HG02610 (cell line): ENCODE measurements at regions not wholly inside any gene's neighbourhood (a gene's known extent, or its start where the extent isn't known, plus 50 kb on each side); places are given as distances from the start of the nearest gene placed in this dataset.
A peak's percentile ranks its signal among the peaks of the same experiment; 100 is the strongest.

ENCODE experiments used
- ATAC-seq: cut with Tn5 transposase; IDR thresholded peaks from one replicate; pipeline ENCODE4 v1.9.1; 2021; ENCODE audit warnings: mild to moderate bottlenecking, moderate library complexity; ENCODE audit not compliant: unreplicated experiment

- no peak for ATAC-seq
Observed at GRCh38 chr1:98088381-98088780, 167.5 kb upstream of the DPYD start.

DNA sequence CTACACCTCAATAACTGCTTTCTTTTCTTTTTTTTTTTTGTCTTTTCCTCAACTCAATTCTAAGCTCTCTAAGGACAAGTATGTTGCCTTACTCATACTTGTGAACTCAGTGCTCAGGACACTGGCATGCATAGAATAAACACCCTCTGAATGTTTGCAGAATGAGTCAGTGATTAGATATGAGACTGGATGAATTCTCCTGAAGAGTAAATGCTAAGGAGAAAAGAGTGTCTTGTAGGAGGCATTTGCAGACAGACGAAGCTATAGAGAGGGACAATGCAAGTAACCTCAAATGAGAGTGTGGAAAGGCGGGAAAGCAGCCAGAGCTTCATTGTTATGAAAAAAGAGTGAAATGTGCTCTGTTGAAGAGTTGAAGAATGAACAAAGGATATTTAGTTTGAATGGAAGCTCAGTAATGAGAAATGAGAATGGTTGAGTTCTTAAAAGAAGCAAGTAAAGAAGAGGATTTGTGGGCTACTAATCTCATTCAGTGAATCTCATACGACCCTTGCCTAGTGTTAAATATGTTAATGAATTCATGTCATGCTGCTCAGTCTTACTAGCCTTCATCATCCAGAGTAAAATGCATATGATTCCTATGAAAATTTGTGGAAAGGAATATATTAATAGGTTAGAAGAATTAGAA is 166.1 kb upstream of the DPYD start:
- ATAC-seq = no peak

- no peak for ATAC-seq
Observed at GRCh38 chr1:98086156-98086555, 165.3 kb upstream of the DPYD start.

GRCh38 chr1:98084188-98084587 is 163.4 kb upstream of the DPYD start:
- ATAC-seq = no peak

DNA sequence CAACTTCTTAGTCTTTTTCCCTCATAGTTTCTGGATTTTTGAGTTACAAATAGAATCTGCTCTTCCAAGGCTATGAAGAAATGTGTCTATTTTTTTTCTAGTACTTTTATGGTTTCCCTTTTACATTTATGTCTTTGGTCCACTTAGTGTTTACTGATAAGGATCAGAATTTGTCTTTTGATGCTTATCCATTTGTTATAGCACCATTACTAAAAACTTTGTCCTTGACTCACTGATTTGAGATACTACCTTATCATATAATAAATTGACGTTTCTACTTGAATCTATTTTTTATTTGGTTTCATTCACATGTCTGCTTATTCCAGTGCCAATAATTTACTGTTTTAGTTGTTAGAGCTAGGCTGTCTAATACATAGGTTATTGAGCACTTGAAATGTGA is 161.1 kb upstream of the DPYD start:
- ATAC-seq = no peak

DNA sequence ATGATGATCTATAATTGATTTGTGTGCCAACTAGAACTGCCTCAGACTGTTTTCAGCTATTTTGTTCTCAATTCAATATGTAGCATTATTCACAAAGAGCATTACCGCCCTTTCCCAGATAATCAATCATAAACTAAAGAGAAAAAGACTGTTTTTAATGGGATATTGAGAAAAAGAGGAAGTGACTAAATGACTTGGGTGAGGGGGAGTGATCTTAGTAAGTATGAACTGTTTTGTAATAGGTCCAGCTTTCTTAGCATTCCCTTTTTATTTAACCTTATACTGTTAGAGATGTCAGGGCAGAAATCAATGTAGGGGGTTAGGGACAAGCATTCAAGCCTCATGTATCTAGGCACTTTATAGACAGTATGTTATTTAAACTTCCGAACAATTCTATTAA is 157.8 kb upstream of the DPYD start:
- no peak for ATAC-seq

DNA sequence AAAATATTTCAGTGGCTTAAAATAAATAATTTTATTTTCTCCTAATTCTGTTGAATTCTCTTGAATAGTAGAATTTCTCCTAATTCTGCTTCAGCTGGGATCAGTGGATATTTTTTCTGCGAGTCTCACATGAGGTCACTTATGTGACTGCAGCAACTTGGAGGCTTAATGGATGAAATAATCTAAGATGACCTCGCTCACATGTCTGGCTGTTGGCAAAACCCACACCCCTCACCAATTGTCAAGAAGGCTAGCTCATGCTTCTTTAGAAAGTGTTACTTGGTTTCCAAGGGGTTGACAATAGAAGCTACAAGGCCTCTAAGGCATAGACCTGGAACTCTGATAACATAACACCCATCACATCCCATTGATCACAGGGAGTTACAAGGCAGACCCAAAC is 156.9 kb upstream of the DPYD start:
- ATAC-seq = no peak

DNA sequence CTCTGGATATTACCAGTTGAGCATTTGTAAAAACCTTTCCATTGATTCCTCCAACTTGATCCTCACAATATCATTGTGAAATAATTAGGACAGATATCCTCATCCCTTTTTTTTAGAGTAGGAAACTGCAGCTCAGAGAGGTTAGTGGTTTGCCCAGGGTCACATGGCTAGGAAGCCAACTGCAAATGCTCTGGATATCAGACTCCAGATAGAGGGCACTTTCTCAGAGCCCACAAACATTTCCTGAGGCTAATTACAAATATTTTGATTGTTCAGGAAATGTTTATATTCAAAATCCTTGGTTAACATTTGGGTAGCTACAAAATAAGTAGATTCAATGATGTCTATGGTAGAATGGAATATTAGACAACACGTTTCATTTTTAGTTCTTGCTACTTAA is 154.8 kb upstream of the DPYD start:
- no peak for ATAC-seq

GRCh38 chr1:98073823-98074222 is 153.0 kb upstream of the DPYD start:
- no peak for ATAC-seq

- ATAC-seq = no peak
Observed at GRCh38 chr1:98073106-98073505, 152.3 kb upstream of the DPYD start.

DNA sequence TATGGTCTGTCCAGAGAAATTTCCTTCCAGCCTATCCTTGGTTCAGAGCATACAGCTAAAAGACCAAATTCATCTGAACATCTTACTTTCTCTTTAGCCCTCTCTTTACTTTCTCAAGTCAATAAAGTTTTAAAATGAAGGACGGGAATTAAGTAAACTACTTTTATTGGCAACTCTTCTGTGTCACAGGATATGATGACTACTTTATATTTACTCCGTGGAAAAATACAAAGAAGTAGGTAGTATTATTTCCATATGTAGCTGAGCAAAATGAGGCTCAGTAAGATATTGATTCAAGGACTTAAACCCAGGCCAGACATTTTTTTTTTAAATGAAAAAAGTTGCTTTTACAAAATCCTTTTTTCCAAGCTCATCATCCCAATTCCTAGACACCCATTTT is 151.2 kb upstream of the DPYD start:
- no peak for ATAC-seq

GRCh38 chr1:98068016-98068415 is 147.2 kb upstream of the DPYD start:
- no peak for ATAC-seq

- no peak for ATAC-seq
Observed at GRCh38 chr1:98066911-98067310, 146.1 kb upstream of the DPYD start.

DNA sequence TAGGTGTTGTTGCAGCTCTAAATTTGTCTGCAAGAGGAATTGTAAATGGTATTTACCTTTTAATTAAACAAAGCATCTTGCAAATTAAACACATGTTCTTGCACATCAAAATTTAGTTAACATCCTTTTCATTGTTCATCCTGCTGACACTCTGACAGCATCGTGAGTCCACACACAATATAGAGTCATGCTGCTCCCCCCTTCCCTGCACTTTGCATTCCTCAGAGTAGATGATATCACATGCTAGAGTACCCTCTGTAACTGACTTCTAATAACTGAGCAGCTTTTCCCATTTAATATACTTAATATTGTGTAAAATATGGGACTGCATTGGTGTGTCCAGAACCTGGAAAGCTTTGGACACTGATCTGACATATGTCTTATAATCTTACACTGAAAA is 138.8 kb upstream of the DPYD start:
- no peak for ATAC-seq

DNA sequence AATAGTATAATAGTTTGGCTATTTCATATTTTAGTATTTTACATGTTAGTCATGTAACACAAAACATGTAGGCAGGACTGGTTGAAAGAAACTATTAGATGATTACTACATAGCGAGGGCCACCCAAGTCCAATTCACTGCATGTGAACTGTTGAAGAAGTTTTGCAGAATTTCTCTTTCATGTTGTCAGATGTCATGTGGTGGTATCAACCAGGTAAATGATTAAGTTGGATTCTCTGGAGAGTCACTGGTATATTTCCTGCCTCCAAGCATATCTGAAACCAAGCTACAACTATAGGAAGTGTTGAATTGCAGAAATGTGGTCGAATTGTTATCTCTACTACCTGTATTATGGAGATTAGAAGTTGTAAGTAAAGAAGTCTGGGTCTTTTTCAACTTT is 137.8 kb upstream of the DPYD start:
- no peak for ATAC-seq

- no peak for ATAC-seq
Observed at GRCh38 chr1:98057236-98057910, 136.5 kb upstream of the DPYD start.

- no peak for ATAC-seq
Observed at GRCh38 chr1:98056781-98057180, 135.9 kb upstream of the DPYD start.

DNA sequence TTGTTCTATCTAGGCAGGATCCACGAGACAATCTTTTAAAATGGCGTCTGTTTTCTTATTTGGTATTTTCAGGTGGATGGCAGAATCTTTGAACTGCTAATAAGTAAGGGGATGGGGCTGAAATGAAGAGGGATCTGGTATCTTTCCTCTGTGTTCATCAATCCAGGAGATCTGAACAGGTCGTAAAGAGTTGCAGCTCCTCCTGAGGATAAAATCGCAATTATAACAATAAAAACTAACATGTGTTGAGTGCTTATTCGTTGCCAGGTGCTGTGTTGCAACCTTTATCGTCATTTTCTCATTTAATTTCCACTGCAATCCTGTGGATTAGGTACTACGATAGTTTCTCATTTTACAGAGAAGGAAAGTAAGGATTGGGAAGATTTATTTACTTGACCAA is 134.6 kb upstream of the DPYD start:
- ATAC-seq = no peak

- ATAC-seq = no peak
Observed at GRCh38 chr1:98054786-98055185, 134.0 kb upstream of the DPYD start.

- no peak for ATAC-seq
Observed at GRCh38 chr1:98054367-98054701, 133.5 kb upstream of the DPYD start.

DNA sequence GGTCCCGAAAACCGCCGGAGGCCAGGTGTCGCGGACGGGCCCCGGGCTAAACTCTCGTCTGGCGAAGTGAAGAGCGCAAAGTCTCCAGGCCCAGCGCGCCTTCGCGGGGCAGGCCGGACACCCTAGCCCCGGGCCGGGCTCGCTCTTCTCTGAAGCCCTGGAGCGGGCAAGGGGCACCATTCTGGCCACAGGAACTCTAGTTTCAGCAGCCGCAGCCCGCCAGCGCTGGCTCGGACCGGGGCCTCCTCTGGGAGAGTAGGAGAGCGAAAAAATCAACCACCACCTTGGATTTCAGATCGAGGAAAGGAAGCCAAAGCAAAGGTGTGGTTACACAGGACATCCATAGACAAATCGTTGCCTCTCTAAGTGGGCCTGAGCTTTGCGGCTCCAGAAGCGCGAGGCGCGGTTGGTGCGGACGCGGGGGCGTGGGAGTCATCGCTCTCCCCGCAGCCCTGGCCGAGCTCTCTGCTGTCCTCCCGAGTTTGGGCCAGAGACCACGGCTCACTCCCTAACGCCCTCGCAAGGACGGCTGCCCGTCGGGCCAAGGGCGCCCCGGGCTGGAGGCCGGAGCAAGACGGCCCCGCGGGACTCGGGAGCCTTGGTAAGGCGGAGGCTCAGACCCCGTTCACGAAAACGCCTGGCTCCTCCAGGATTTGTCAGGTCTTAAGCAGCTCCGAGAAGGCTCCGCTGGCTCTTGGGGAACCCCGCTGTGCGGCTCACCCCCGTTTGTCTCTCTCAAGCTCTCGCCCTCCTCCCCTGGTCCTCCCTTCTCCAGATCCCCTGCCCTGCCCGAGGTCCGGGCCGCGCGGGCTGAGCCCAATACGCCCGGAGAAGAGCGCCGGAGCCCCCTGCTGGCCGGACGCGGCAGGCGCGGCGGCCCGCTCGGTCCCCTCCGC is 132.9 kb upstream of the DPYD start:
- peak; percentile 96 for ATAC-seq

GRCh38 chr1:98051065-98051675 is 130.3 kb upstream of the DPYD start:
- ATAC-seq = peak; percentile 40
